BJ (cell line): ENCODE measurements at regions not wholly inside any gene's neighbourhood (a gene's known extent, or its start where the extent isn't known, plus 50 kb on each side); places are given as distances from the start of the nearest gene placed in this dataset.

Experiments used
- CTCF ChIA-PET: fragments of 350-600 bp; formaldehyde crosslinking; extraction: SDS; loops from one replicate; lab custom pipeline; 2021; ENCODE audit warnings: antibody characterized with exemption, inconsistent platforms; lab: Yijun Ruan, JAX
- POLR2A ChIA-PET: fragments of 300-600 bp; sonication (Branson Sonifier 250); formaldehyde crosslinking; extraction: SDS; loops from one replicate; lab custom pipeline; 2021; ENCODE audit warnings: antibody characterized with exemption; lab: Charles Lee
- DNase-seq: peaks from one replicate; pipeline ENCODE4 v3.0.0-alpha.2; 2011; ENCODE audit warnings: low read depth
- H3K27me3 ChIP-seq: 2 replicates; pipeline ENCODE4 v1.6.0; 2011; ENCODE audit warnings: low read length; ENCODE audit not compliant: control insufficient read depth, insufficient read depth
- H3K36me3 ChIP-seq: 2 replicates; pipeline ENCODE4 v1.5.1; 2011; ENCODE audit warnings: low read length; ENCODE audit not compliant: control insufficient read depth, insufficient read depth
- H3K4me3 ChIP-seq: 2 replicates; pipeline ENCODE4 v1.5.1; 2011; ENCODE audit warnings: low read depth, mild to moderate bottlenecking, control low read depth, low read length
- TF ChIP-seq, protein P1 (sequence below): IDR thresholded peaks from 2 replicates; pipeline ENCODE4 v1.5.1; 2011; ENCODE audit warnings: low read depth, mild to moderate bottlenecking, control low read depth, inconsistent platforms, low read length, moderate library complexity; ENCODE audit not compliant: insufficient read depth

DNA sequence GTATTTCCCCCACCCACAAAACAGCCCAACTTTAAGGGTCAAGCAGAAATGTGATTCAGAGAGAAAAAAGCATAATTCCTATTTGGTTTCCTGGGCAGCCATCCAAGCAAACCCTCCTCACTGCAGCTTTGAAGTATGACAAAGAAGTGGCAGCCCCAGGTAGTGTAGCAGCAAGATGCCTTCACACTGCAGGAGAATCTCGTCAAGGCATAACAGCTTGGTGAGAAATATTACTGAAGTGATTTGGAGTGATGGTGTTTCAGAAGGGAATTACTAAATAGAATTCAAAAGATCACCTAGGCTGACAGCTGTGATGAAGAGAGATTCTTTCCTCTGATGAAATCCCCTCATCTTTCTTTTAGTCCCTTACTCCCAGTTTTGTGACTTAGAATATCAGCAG, 173.9 kb downstream of the PYDC2 start:
- Histone ChIP-seq H3K36me3 (no peaks in the 10 kb centered on the region), H3K27me3 (no peaks in the 10 kb centered on the region), H3K4me3 (no peak overlapping the region)
- TF ChIP-seq, protein P1, sequence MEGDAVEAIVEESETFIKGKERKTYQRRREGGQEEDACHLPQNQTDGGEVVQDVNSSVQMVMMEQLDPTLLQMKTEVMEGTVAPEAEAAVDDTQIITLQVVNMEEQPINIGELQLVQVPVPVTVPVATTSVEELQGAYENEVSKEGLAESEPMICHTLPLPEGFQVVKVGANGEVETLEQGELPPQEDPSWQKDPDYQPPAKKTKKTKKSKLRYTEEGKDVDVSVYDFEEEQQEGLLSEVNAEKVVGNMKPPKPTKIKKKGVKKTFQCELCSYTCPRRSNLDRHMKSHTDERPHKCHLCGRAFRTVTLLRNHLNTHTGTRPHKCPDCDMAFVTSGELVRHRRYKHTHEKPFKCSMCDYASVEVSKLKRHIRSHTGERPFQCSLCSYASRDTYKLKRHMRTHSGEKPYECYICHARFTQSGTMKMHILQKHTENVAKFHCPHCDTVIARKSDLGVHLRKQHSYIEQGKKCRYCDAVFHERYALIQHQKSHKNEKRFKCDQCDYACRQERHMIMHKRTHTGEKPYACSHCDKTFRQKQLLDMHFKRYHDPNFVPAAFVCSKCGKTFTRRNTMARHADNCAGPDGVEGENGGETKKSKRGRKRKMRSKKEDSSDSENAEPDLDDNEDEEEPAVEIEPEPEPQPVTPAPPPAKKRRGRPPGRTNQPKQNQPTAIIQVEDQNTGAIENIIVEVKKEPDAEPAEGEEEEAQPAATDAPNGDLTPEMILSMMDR: no peak
- CTCF ChIA-PET: no interaction called here
- POLR2A ChIA-PET: no interaction called here
- no peak for DNase-seq

DNA sequence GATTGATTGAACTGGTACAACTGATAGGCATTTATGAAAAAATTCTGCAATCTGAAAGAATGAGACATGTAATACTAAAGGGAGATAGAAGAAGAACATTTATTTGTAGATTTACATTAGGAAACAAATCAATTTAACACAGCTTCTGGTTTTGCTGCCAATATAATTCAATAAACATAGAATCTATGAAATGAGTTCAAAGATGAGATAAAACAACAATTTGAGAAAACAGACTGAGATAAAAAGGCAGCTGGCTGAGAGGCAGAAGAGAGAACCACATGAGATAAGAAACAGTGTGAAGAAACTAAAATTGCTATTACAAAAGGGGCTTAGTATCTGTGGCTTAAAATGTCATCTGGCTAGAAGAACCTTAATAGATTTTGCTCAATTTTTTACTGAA, 176.6 kb downstream of the PYDC2 start:
- no peak overlapping the region for H3K4me3 ChIP-seq
- CTCF ChIA-PET: no interaction called here
- TF ChIP-seq, protein P1: no peak
- H3K36me3 ChIP-seq: no peaks in the 10 kb centered on the region
- POLR2A ChIA-PET: no interaction called here
- no peak for DNase-seq
- no peaks in the 10 kb centered on the region for H3K27me3 ChIP-seq

DNA sequence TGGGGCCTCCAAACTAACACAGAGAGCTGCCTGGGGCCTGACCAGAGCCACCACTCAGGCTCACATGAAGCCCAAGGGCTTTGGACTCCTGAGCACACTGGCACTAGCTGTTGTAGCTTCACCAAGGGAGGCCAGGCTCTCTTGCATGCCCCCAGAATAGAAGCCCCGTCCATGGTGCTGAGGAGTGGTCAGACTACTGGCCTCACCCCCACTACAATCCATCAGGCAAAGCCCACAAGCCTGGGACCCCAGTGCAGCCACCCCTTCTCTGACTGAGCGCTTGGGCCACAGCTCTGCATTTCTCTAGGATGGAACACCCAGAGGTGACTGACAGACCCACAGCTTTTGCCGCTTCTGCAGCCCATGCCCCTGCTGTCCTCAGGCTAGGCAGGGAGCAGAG, 180.8 kb downstream of the PYDC2 start:
- ChIA-PET POLR2A (no interaction called here), CTCF (no interaction called here)
- H3K4me3 ChIP-seq: no peak overlapping the region
- TF ChIP-seq, protein P1: no peak
- no peaks in the 10 kb centered on the region for H3K36me3 ChIP-seq
- no peaks in the 10 kb centered on the region for H3K27me3 ChIP-seq
- no peak for DNase-seq

DNA sequence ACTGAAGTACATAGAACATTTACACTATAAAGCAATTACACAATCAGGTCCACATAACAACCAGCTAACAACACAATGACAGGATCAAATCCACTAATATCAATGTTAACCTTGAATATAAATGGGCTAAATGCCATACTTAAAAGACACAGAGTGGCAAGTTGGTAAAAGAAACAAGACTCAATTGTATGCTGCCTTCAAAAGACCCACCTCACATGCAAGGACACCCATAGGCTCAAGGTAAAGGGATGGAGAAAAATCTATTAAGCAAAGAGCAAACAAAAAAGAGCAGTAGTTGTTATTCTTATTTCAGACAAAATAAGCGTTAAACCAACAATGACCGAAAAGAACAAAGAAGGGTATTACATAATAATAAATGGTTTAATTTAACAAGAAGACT, 183.3 kb downstream of the PYDC2 start:
- POLR2A ChIA-PET: no interaction called here
- DNase-seq: no peak
- CTCF ChIA-PET: no interaction called here
- Histone ChIP-seq H3K36me3 (no peaks in the 10 kb centered on the region), H3K4me3 (no peak overlapping the region), H3K27me3 (no peaks in the 10 kb centered on the region)
- TF ChIP-seq, protein P1: no peak

DNA sequence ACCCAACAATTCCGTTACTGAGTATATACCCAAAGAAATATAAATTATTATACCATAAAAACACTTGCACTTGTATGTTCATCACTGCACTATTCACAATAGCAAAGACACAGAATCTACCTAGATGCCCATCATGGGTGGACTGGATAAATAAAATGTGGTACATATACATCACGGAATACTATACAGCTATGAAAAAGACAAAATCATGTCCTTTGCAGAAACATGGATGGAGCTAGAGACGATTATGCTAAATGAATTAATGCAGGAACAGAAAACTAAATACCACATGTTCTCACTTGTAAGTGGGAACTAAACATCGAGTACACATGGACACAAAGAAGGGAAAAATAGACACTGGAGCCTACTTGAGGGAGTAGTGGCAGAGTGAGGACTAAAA, 185.3 kb downstream of the PYDC2 start:
- no peak for DNase-seq
- TF ChIP-seq, protein P1: no peak
- Histone ChIP-seq H3K27me3 (no peaks in the 10 kb centered on the region), H3K36me3 (no peaks in the 10 kb centered on the region), H3K4me3 (no peak overlapping the region)
- POLR2A ChIA-PET: no interaction called here
- CTCF ChIA-PET: no interaction called here
